HepG2 (cell line): ENCODE measurements at regions not wholly inside any gene's neighbourhood (a gene's known extent, or its start where the extent isn't known, plus 50 kb on each side); places are given as distances from the start of the nearest gene placed in this dataset.

Source experiments
- ATAC-seq: fragments of 200-7000 bp; cut with Tn5 transposase; 3 replicates; pipeline ENCODE4 v1.9.1; 2020; ENCODE audit warnings: mild to moderate bottlenecking, moderate library complexity
- BruUV-seq: library from RNA; stranded (reverse); fragments of 400-500 nt; replicated peaks from 2 replicates; lab custom pipeline; 2021; lab: Mats Ljungman, UMichigan
- CTCF ChIA-PET: fragments of 300-600 bp; formaldehyde crosslinking; extraction: SDS; loops from one replicate; lab custom pipeline; 2021; ENCODE audit warnings: low total read pairs, inconsistent platforms, low intra/inter-chr PET ratio; lab: Yijun Ruan, JAX
- POLR2A ChIA-PET: fragments of 350-600 bp; sonication (Branson Sonifier 250); formaldehyde crosslinking; loops from one replicate; lab custom pipeline; 2020; ENCODE audit warnings: antibody characterized with exemption, inconsistent platforms; lab: Yijun Ruan, JAX
- DNase-seq: peaks from one replicate; pipeline ENCODE4 v3.0.0-alpha.2; 2015; ENCODE audit warnings: low spot score
- FAIRE-seq: peaks from 3 replicates; lab custom pipeline; 2011; peaks lifted over from hg19 to GRCh38; lab: Jason Lieb, UNC
- H2AFZ ChIP-seq: one replicate; pipeline ENCODE4 v1.6.1; 2011; ENCODE audit warnings: low read length, inconsistent platforms
- H3K27ac ChIP-seq: fragments of 300-600 bp; 3 replicates; pipeline ENCODE4 v1.8.0; 2011; ENCODE audit warnings: mixed run types, mild to moderate bottlenecking, mixed read lengths, low read length, inconsistent platforms; ENCODE audit not compliant: insufficient read depth; ENCODE audit errors: extremely low read length
- H3K27me3 ChIP-seq, 2 experiments: fragments of 200-600 bp in 1 of 2; 2 replicates in 1 of 2; 3 replicates in 1 of 2; pipeline versions ENCODE4 v1.6.0 to v1.8.0; 2011; ENCODE audit warnings: low read length in 2 of 2, mild to moderate bottlenecking in 2 of 2, moderate library complexity in 2 of 2, inconsistent platforms in 1 of 2; ENCODE audit not compliant: insufficient read depth in 2 of 2, control insufficient read depth in 1 of 2
- H3K36me3 ChIP-seq, 2 experiments: fragments of 200-600 bp in 1 of 2; replicated peaks in 1 of 2; 2 replicates in 1 of 2; 3 replicates in 1 of 2; pipeline versions ENCODE4 v1.5.1 to v1.8.0; 2011; ENCODE audit warnings: low read length in 2 of 2, inconsistent platforms in 1 of 2; ENCODE audit not compliant: insufficient read depth in 2 of 2, control insufficient read depth in 1 of 2
- H3K4me1 ChIP-seq: 2 replicates; pipeline ENCODE4 v1.5.1; 2012; ENCODE audit warnings: low read length, inconsistent platforms; ENCODE audit not compliant: insufficient read depth
- H3K4me2 ChIP-seq: 2 replicates; pipeline ENCODE4 v1.6.0; 2011; ENCODE audit warnings: low read depth, low read length, inconsistent platforms
- H3K4me3 ChIP-seq, 3 experiments: fragments of 200-600 bp in 1 of 3; sonication (generic), shearing (Covaris generic) in 1 of 3; replicated peaks in 1 of 3; 2 replicates each; pipeline ENCODE4 v1.5.1; 2011 to 2016; ENCODE audit warnings: low read length in 3 of 3, inconsistent platforms in 2 of 3, low read depth in 2 of 3, mild to moderate bottlenecking in 2 of 3, control low read depth in 1 of 3, mixed read lengths in 1 of 3; ENCODE audit not compliant: insufficient read depth in 1 of 3
- H3K79me2 ChIP-seq: one replicate; pipeline ENCODE4 v1.6.1; 2011; ENCODE audit warnings: low read length, inconsistent platforms; ENCODE audit not compliant: insufficient read depth
- H3K9ac ChIP-seq: 2 replicates; pipeline ENCODE4 v1.6.0; 2011; ENCODE audit warnings: mild to moderate bottlenecking, low read depth, low read length, inconsistent platforms; ENCODE audit not compliant: insufficient read depth
- H3K9me3 ChIP-seq: 2 replicates; pipeline ENCODE4 v1.5.1; 2012; ENCODE audit warnings: mild to moderate bottlenecking, low read length
- H4K20me1 ChIP-seq: 2 replicates; pipeline ENCODE4 v1.6.0; 2011; ENCODE audit warnings: inconsistent platforms, mild to moderate bottlenecking, low read length, moderate library complexity; ENCODE audit not compliant: insufficient read depth
- KAT8 ChIP-seq: IDR thresholded peaks from 2 replicates; pipeline ENCODE4 v1.6.1; 2016; ENCODE audit warnings: missing genetic modification reagents, missing compliant biosample characterization
- KDM6A ChIP-seq: IDR thresholded peaks from 2 replicates; pipeline ENCODE4 v1.6.1; 2016; ENCODE audit warnings: low read depth
- RFXANK ChIP-seq: IDR thresholded peaks from 2 replicates; pipeline ENCODE4 v1.6.1; 2016
- SMYD3 ChIP-seq: sonication (generic); formaldehyde crosslinking; IDR thresholded peaks from 2 replicates; pipeline ENCODE4 v1.8.1; 2023; ENCODE audit warnings: mild to moderate bottlenecking, missing genetic modification reagents
- SP1 ChIP-seq, 2 experiments: fragments of 450-650 bp in 1 of 2; sonication (generic) in 1 of 2; formaldehyde crosslinking in 1 of 2; IDR thresholded peaks; 2 replicates each; pipeline versions ENCODE4 v1.4.0 to v1.6.1; 2016 to 2020; ENCODE audit warnings: missing genetic modification reagents in 1 of 2
- U2AF1 ChIP-seq: fragments of 200-400 bp; formaldehyde crosslinking; optimal IDR thresholded peaks from 2 replicates; pipeline ENCODE3; 2017; ENCODE audit warnings: mild to moderate bottlenecking, low read depth, low read length
- XRCC5 ChIP-seq: fragments of 200-400 bp; formaldehyde crosslinking; optimal IDR thresholded peaks from 2 replicates; pipeline ENCODE3; 2017; ENCODE audit warnings: mild to moderate bottlenecking, low read length
- ZKSCAN8 ChIP-seq: IDR thresholded peaks from 2 replicates; pipeline ENCODE4 v1.6.1; 2016; ENCODE audit warnings: borderline replicate concordance, missing genetic modification reagents, missing compliant biosample characterization
- ZNF230 ChIP-seq: sonication (generic); formaldehyde crosslinking; IDR thresholded peaks from 2 replicates; pipeline ENCODE4 v1.4.0; 2020; ENCODE audit warnings: mild to moderate bottlenecking, missing genetic modification reagents
- ZNF563 ChIP-seq: sonication (generic); formaldehyde crosslinking; IDR thresholded peaks from 2 replicates; pipeline ENCODE4 v1.8.0; 2022; ENCODE audit warnings: mild to moderate bottlenecking, moderate library complexity, missing genetic modification reagents
- ZNF619 ChIP-seq: sonication (generic); formaldehyde crosslinking; IDR thresholded peaks from 2 replicates; pipeline ENCODE4 v1.4.0; 2020; ENCODE audit warnings: mild to moderate bottlenecking, missing genetic modification reagents
- ZNF7 ChIP-seq: IDR thresholded peaks from 2 replicates; pipeline ENCODE4 v1.6.1; 2016; ENCODE audit warnings: missing biosample characterization, missing genetic modification reagents
- WGBS: methylation state at CpG from one replicate; pipeline ENCODE4 v1.1.6; 2017; ENCODE audit warnings: low lambda C conversion rate; 5-methylcytosine and 5-hydroxymethylcytosine counted together
- in situ Hi-C: cut with HindIII; loops from 2 replicates; pipeline ENCODE4 v1.10.0; 2017; ENCODE audit warnings: low pct_unique_long_range_greater_than_20kb; ENCODE audit not compliant: extremely low pct_ligation_motif_present
- intact Hi-C: fragments of 100-400 bp; cut with micrococcal nuclease; formaldehyde crosslinking; loops from one replicate; pipeline ENCODE4 v1.10.0; 2022; ENCODE audit not compliant: unreplicated experiment
- TF ChIP-seq, protein P1 (sequence below): sonication (generic); formaldehyde crosslinking; IDR thresholded peaks from 2 replicates; pipeline ENCODE4 v1.8.0; 2022; ENCODE audit warnings: missing genetic modification reagents, mild to moderate bottlenecking, borderline replicate concordance

DNA sequence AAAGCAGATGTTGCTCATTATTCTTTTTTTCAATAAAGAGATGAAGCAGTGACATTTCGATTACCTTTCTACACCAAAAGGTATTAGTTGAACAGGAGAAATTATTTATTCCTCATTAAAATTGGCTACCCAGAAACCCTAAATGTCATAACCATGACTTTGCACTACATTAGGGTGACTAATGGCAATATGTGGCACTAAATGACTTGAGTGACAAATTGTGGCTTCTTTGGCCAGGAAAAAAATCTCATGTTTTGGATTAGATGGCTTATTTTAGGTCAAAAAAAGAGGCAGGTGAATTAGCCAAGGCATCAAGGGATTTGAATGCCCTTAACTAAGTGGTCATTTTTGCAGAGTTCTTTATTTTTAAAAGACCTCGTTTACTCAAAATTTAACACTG lies 353.9 kb downstream of the NDFIP2 start:
- H4K20me1 ChIP-seq, result no peaks in the 10 kb centered on the region
- H3K4me1 ChIP-seq, result no peaks in the 10 kb centered on the region
- H3K9ac ChIP-seq, result no peak overlapping the region
- ChIA-PET POLR2A (no interaction called here), CTCF (no interaction called here)
- H3K4me2 ChIP-seq, result no peak overlapping the region
- no peak overlapping the region for H3K27ac ChIP-seq
- DNase-seq (no peak), ATAC-seq (no peak), FAIRE-seq (no peak)
- in situ Hi-C loops, result no loop called here
- H3K36me3 ChIP-seq, result no peaks in the 10 kb centered on the region
- peaks cover 51% of the 10 kb centered on the region for H3K9me3 ChIP-seq
- H3K79me2 ChIP-seq, result no peaks in the 10 kb centered on the region
- BruUV-seq, result no TSS peak
- H2AFZ ChIP-seq, result no peak overlapping the region
- 0% methylated on average over 2 of the region's 2 CpGs for WGBS
- no peak overlapping the region for H3K4me3 ChIP-seq
- TF ChIP-seq SMYD3 (CRISPR knock-in tag) (no peak), ZNF230 (CRISPR knock-in tag) (no peak), U2AF1 (no peak), ZNF7 (CRISPR knock-in tag) (no peak), KAT8 (CRISPR knock-in tag) (no peak), RFXANK (CRISPR knock-in tag) (no peak), XRCC5 (no peak), KDM6A (CRISPR knock-in tag) (no peak), ZKSCAN8 (no peak), ZNF619 (no peak), SP1 (IDR thresholded peaks at IDR 0.05) (no peak), SP1 (CRISPR knock-in tag; IDR thresholded peaks at IDR 0.05) (no peak), ZNF563 (CRISPR knock-in tag) (no peak)
- TF ChIP-seq, protein P1, sequence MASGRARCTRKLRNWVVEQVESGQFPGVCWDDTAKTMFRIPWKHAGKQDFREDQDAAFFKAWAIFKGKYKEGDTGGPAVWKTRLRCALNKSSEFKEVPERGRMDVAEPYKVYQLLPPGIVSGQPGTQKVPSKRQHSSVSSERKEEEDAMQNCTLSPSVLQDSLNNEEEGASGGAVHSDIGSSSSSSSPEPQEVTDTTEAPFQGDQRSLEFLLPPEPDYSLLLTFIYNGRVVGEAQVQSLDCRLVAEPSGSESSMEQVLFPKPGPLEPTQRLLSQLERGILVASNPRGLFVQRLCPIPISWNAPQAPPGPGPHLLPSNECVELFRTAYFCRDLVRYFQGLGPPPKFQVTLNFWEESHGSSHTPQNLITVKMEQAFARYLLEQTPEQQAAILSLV (CRISPR knock-in tag), result no peak
- H3K27me3 ChIP-seq, result no peaks in the 10 kb centered on the region
- intact Hi-C loops, result no loop called here
